ENCODE measurements at regions not wholly inside any gene's neighbourhood (a gene's known extent, or its start where the extent isn't known, plus 50 kb on each side); places are given as distances from the start of the nearest gene placed in this dataset.

DNA sequence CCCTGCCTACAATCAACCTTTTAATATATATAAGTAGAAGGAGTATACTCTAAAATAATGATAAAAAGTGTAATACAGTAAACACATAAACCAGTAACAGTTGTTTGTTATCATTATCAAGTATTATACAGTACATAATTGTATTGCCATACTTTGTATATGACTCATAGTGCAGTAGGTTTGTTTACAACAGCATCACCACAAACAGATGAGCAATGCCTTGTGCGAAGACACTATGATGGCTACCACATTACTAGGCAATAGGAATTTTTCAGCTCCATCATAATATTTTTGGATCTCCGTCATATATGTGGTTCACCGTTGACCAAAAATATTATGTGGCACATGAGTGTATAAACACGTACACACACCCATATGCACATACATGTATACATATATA is 69.7 kb upstream of the APC start:
- TF ChIP-seq, protein P1, sequence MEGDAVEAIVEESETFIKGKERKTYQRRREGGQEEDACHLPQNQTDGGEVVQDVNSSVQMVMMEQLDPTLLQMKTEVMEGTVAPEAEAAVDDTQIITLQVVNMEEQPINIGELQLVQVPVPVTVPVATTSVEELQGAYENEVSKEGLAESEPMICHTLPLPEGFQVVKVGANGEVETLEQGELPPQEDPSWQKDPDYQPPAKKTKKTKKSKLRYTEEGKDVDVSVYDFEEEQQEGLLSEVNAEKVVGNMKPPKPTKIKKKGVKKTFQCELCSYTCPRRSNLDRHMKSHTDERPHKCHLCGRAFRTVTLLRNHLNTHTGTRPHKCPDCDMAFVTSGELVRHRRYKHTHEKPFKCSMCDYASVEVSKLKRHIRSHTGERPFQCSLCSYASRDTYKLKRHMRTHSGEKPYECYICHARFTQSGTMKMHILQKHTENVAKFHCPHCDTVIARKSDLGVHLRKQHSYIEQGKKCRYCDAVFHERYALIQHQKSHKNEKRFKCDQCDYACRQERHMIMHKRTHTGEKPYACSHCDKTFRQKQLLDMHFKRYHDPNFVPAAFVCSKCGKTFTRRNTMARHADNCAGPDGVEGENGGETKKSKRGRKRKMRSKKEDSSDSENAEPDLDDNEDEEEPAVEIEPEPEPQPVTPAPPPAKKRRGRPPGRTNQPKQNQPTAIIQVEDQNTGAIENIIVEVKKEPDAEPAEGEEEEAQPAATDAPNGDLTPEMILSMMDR (IDR thresholded peaks at IDR 0.05; ENCODE audit: low read depth, low read length) = no peak
- no peak overlapping the region for H3K4me3 ChIP-seq (ENCODE audit: low read depth, low read length)

DNA sequence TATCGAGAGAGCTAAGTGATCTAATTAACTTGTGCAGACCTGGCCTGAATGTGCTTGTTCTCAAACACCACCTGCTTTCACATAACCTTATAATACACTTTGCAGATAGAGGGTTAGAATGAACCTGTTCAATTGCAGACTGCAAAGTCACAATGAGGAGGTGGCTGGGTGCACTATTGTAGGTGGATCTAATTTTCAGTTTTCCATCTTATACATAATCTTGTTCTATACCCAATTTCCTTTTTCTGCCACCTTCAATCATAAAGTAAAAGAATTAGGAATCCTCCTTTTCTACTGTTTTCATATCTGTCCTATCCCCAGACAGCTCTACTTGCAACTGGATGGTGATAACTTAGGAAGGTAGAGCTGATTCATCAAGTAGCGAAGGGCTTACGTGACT is 68.8 kb upstream of the APC start:
- no peak overlapping the region for H3K4me3 ChIP-seq (ENCODE audit: low read depth, low read length)
- TF ChIP-seq, protein P1 (IDR thresholded peaks at IDR 0.05; ENCODE audit: low read depth, low read length) = no peak

DNA sequence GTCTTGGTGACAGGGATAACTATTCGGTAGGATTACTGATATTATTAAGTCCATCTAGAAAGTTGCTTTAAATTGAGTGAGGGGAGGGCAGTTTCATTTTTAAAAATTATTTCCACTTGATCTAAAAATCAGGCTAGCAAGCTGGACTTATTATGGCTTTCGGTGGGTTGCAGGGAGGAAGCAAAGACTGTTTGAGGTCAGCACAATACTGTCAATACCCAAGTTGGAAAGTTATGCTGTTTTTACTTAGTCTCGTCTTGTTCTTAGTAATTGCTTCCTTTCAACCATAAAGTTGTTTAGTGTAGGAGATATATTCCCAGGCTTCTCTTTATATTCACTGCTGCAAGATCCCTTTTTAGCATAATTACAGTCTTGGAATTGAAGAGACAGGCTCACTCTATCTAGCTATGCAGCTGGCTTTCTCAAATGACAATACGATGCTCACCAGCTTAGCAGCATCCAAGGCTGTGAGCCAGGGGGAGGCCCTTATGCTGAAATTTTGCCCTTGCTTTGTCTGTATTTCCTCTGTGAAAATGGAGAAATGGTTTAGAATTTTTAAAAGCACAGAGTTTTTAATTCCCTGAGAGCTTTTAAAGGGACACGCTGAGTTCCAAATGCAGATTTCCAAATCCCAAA is 68.2 kb upstream of the APC start:
- TF ChIP-seq, protein P1 (IDR thresholded peaks at IDR 0.05; ENCODE audit: low read depth, low read length) = no peak
- H3K4me3 ChIP-seq (ENCODE audit: low read depth, low read length) = no peak overlapping the region

DNA sequence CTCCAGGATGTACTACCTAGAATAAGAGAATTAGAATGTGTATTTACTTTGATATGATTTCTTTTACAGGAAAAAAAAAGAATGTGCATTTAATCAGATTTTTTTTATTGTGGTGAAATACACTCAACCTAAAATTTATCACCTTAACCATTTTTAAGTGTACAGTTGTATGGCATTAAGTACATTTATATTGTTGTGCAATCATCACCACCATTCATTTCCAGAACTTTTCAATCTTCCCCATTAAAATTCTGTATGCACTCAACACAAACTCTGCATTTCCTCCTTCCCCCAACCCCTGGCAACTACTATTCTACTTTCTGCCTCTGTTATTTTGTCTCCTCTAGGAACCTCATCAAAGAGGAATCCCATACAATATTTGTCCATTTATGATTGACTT is 66.0 kb upstream of the APC start:
- TF ChIP-seq, protein P1 (IDR thresholded peaks at IDR 0.05; ENCODE audit: low read depth, low read length) = no peak
- H3K4me3 ChIP-seq (ENCODE audit: low read depth, low read length) = no peak overlapping the region

DNA sequence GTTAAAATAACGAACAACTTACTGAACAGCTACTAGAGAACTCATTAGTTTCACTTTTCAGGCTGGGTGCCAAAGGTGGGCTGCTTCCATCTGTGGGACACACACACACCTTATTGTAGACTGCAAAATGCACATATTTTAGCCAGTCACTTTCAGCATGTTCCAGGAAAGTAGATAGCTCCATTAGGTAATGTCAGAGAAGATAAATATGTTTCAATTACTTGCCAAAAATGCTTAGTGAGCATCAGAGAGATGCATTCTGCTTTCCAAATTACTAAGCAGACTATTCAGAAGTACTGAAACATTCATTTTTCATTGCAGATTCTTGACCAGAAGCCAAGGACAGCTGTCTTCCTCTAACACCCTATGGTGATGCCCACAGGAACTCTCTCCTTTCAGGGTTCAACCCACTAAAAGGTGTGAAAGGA is 56.2 kb upstream of the APC start:
- TF ChIP-seq, protein P1 (IDR thresholded peaks at IDR 0.05; ENCODE audit: low read depth, low read length) = no peak
- H3K4me3 ChIP-seq (ENCODE audit: low read depth, low read length) = no peak overlapping the region

DNA sequence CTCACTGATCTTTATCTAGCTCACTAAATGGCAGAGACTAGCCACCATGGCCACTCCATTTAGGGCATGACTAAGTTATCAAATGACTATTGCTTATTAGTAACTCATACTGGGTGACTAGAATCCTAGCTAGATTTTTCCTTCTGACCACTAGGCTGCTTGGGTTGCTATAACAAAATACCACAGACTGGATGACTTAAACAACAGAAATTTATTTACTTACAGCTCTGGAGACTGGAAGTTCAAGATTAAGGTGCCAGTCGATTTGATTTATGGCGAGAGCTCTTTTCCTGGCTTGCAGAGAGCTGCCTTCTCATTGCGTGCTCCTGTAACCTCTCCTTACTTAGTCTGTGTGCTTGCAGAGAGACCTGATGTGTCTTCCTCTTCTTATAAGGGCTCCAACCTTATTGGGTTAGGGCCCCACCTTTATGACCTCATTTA is 55.0 kb upstream of the APC start:
- H3K4me3 ChIP-seq (ENCODE audit: low read depth, low read length) = no peak overlapping the region
- TF ChIP-seq, protein P1 (IDR thresholded peaks at IDR 0.05; ENCODE audit: low read depth, low read length) = no peak

DNA sequence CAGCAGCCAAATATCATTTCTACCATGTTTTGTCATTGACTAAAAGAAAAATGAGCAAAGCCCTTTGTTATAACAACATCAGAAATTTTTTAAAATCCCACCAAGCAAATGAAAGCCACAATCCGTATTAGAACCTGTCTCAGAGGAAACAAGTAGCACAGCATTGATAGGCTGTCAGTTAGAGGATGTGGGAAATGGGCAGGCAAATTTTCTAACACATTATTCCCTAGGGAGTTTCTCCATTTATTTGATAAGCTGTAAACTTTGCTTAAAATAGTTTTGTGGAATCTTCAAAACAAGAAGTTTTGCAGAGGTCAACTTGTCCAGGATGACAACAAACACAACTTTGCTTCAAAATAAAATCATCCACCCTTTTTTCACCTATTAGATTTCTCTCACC is 53.6 kb upstream of the APC start:
- TF ChIP-seq, protein P1 (IDR thresholded peaks at IDR 0.05; ENCODE audit: low read depth, low read length) = no peak
- H3K4me3 ChIP-seq (ENCODE audit: low read depth, low read length) = no peak overlapping the region

Data from WI38 (cell line).